Uterus (tissue), 2 donors: ENCODE measurements at regions not wholly inside any gene's neighbourhood (a gene's known extent, or its start where the extent isn't known, plus 50 kb on each side); places are given as distances from the start of the nearest gene placed in this dataset.

ENCODE experiments used
- CTCF ChIP-seq, 4 experiments: fragments of 200-600 bp in 2 of 4; fragments of 450-650 bp in 2 of 4; sonication (generic) in 2 of 4; IDR thresholded peaks; one replicate each; pipeline ENCODE4 v1.5.1; 2016 to 2019; ENCODE audit warnings: antibody characterized with exemption in 4 of 4, mild to moderate bottlenecking in 2 of 4, moderate library complexity in 1 of 4
- POLR2A ChIP-seq, 2 donors: fragments of 450-650 bp; IDR thresholded peaks; one replicate each; pipeline ENCODE4 v1.6.1; 2016; ENCODE audit warnings: antibody characterized with exemption in 2 of 2, mild to moderate bottlenecking in 1 of 2, moderate library complexity in 1 of 2

DNA sequence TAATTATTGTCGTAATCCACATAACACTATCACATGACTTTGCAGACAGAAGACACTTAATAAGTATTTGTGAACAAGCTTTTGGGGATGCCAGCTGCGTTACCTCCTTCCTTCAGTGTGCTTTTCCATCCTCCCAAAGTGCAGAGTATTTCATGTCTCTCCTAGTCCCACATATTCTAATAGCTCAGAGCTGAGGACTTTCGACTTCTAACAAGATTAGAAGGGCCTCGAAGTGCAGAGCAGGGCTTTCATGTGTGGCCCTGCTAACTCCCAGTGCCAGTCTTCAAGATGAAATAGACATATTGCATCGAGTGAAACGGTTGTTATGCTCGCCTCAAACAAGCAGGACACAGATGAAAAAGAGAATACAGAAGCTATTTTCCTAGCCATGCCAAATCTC lies 125.7 kb upstream of the RNF32 start:
- TF ChIP-seq CTCF (IDR thresholded peaks at IDR 0.05) (no peak), POLR2A (IDR thresholded peaks at IDR 0.05) (no peak)
